Activated naive CD8-positive, alpha-beta T cell treated with anti-CD3 and anti-CD28 coated beads, Interleukin-2, amount 10 ng/mL, durations not matched to agents 7 days and 5 days (primary cell): ENCODE measurements at regions not wholly inside any gene's neighbourhood (a gene's known extent, or its start where the extent isn't known, plus 50 kb on each side); places are given as distances from the start of the nearest gene placed in this dataset.

Source experiments
- ATAC-seq: fragments of 150-1000 bp; cut with Tn5 transposase; one replicate; pipeline ENCODE4 v1.10.0; 2021; ENCODE audit warnings: low read depth, moderate library complexity
- POLR2A ChIA-PET: fragments of 350-600 bp; sonication (Branson Sonifier 250); formaldehyde crosslinking; loops from one replicate; lab custom pipeline; 2021; ENCODE audit warnings: antibody characterized with exemption; lab: Charles Lee
- DNase-seq: peaks from one replicate; pipeline ENCODE4 v3.0.0; 2021
- H3K27ac Mint-ChIP-seq: one replicate; pipeline ENCODE4 v1.8.0; 2022; ENCODE audit warnings: mild to moderate bottlenecking, mixed read lengths
- H3K27me3 Mint-ChIP-seq: one replicate; pipeline ENCODE4 v1.8.0; 2022; ENCODE audit warnings: mild to moderate bottlenecking, moderate library complexity, mixed read lengths
- H3K36me3 Mint-ChIP-seq: one replicate; pipeline ENCODE4 v1.8.0; 2021; ENCODE audit warnings: mild to moderate bottlenecking, mixed read lengths
- H3K4me1 Mint-ChIP-seq: one replicate; pipeline ENCODE4 v1.8.0; 2021; ENCODE audit warnings: mixed read lengths
- H3K4me3 Mint-ChIP-seq: one replicate; pipeline ENCODE4 v1.8.0; 2022; ENCODE audit warnings: mild to moderate bottlenecking, moderate library complexity, mixed read lengths
- H3K9me3 Mint-ChIP-seq: one replicate; pipeline ENCODE4 v1.8.0; 2021; ENCODE audit warnings: mixed read lengths

- H3K4me1 Mint-ChIP-seq, result no peaks in the 10 kb centered on the region
- no peaks in the 10 kb centered on the region for H3K36me3 Mint-ChIP-seq
- POLR2A ChIA-PET, result no interaction called here
- no peak overlapping the region for H3K27ac Mint-ChIP-seq
- H3K27me3 Mint-ChIP-seq, result no peaks in the 10 kb centered on the region
- ATAC-seq, result no peak
- no peaks in the 10 kb centered on the region for H3K9me3 Mint-ChIP-seq
- H3K4me3 Mint-ChIP-seq, result no peak overlapping the region
- DNase-seq, result no peak
Measured at GRCh38 chr1:80891871-80892270, 908.9 kb upstream of the ADGRL2 start.

DNA sequence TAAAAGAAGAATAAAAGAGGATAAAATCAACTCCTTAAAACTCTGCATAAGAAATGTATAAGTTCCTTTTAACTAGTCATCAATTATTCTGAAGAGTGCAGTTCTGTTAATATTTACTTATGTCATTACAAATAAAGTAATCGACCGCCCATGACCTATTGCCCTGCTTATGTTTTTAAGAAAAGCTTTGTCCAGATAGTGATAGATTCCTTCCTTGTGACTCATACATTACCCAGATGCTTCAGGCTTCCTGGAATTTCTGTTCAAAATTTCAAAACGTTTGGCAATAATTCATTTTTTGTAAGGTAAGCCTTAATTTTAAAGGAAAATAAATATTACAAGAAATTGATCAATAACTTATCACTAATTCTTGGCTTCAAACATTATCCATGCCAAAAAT lies 918.2 kb upstream of the ADGRL2 start:
- no peaks in the 10 kb centered on the region for H3K4me1 Mint-ChIP-seq
- DNase-seq (no peak), ATAC-seq (no peak)

DNA sequence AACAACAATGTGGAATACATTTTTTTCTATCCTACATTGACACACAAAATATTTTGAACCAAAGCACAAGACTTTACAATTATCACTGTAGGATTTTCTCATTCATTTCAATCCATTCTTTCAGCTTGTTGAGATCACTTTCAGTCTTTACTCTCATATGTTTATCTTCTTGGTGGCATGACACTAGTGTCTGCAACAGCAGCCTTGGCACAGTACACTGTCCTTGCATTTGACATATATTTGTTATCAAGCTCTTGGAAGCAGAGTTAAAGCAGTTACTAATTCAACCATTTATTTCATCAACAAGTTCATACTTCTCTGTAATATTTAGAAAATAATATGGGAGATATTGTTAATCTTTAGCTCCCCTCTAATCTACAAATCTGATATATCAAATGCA lies 922.4 kb upstream of the ADGRL2 start:
- Mint-ChIP-seq H3K4me3 (no peak overlapping the region), H3K4me1 (no peaks in the 10 kb centered on the region), H3K36me3 (no peaks in the 10 kb centered on the region), H3K27me3 (no peaks in the 10 kb centered on the region), H3K9me3 (peaks cover 1% of the 10 kb centered on the region), H3K27ac (no peak overlapping the region)
- ATAC-seq, result no peak
- DNase-seq, result no peak
- POLR2A ChIA-PET, result no interaction called here

More for the DNA sequence above, 918.2 kb upstream of the ADGRL2 start:
- no peak overlapping the region for H3K4me3 Mint-ChIP-seq
- H3K27ac Mint-ChIP-seq, result no peak overlapping the region
- no peaks in the 10 kb centered on the region for H3K36me3 Mint-ChIP-seq
- no peaks in the 10 kb centered on the region for H3K27me3 Mint-ChIP-seq
- POLR2A ChIA-PET, result no interaction called here
- peaks cover 1% of the 10 kb centered on the region for H3K9me3 Mint-ChIP-seq

DNA sequence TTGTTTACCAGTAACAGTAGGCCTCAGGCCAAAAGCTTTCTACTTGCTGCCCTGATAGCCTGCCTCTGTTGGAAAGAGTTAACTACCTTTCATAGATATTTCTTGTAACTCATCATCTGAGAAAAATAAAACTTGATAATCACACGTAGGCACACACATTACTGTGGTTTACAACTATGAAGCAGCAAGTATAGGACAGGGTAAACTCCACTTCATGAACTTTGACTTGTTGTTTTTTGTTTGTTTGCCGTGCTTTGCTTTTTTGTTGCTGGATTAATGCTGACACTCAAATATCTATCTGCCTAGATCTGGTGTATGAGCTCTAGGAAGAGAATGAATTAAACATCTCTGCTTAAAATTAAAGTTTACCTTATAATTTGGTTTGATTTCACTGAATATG lies 924.7 kb upstream of the ADGRL2 start:
- DNase-seq (no peak), ATAC-seq (no peak)
- Mint-ChIP-seq H3K27ac (no peak overlapping the region), H3K4me3 (no peak overlapping the region), H3K4me1 (no peaks in the 10 kb centered on the region), H3K27me3 (no peaks in the 10 kb centered on the region), H3K9me3 (peaks cover 1% of the 10 kb centered on the region), H3K36me3 (no peaks in the 10 kb centered on the region)
- POLR2A ChIA-PET, result no interaction called here

DNA sequence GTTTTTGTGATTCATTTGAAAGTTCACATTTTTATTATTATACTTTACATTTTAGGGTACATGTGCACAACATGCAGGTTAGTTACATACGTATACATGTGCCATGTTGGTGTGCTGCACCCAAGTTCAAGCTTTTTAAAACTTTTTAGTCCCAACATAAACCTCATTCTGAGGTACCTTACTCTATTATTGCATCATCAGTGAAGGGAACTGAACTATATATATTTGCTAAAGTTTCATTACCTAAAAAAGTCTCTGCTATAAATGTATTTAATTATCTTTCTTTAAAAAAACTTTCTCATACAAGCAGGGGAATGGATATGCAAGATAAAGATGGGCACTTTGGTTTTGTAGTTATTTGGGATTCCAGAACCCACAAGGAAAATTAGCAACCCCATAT lies 931.4 kb upstream of the ADGRL2 start:
- POLR2A ChIA-PET, result no interaction called here
- ATAC-seq, result no peak

DNA sequence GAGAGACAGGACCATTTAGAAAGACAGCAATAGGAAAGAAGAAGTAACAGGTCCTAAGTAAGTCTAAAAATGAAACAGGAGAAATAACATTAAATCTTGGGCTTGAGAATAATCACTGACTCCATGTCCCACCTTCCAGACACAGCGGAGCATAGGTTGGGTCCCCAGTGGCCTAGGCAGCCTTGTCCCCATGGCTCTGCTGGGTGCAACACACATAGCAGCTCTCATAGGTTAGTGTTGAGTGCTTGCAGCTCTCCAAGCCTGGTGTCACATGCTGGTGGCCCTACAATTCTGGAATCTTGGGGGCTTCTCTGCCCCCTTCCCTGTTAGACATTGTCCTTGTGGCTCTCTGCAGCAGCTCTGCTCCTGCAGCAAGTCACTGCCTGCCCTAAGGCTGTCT lies 952.8 kb upstream of the ADGRL2 start:
- no peaks in the 10 kb centered on the region for H3K4me1 Mint-ChIP-seq
- H3K36me3 Mint-ChIP-seq, result no peaks in the 10 kb centered on the region
- DNase-seq (no peak), ATAC-seq (no peak)
- H3K27ac Mint-ChIP-seq, result no peak overlapping the region
- H3K27me3 Mint-ChIP-seq, result no peaks in the 10 kb centered on the region
- POLR2A ChIA-PET, result no interaction called here
- peaks cover 11% of the 10 kb centered on the region for H3K9me3 Mint-ChIP-seq
- no peak overlapping the region for H3K4me3 Mint-ChIP-seq

More for the DNA sequence above, 931.4 kb upstream of the ADGRL2 start:
- no peak overlapping the region for H3K27ac Mint-ChIP-seq
- no peaks in the 10 kb centered on the region for H3K36me3 Mint-ChIP-seq
- H3K4me1 Mint-ChIP-seq, result no peaks in the 10 kb centered on the region
- no peaks in the 10 kb centered on the region for H3K27me3 Mint-ChIP-seq
- peaks cover 2% of the 10 kb centered on the region for H3K9me3 Mint-ChIP-seq
- no peak overlapping the region for H3K4me3 Mint-ChIP-seq
- DNase-seq, result no peak

GRCh38 chr1:80846966-80847365 lies 953.8 kb upstream of the ADGRL2 start:
- Mint-ChIP-seq H3K27me3 (no peaks in the 10 kb centered on the region), H3K4me3 (no peak overlapping the region), H3K4me1 (no peaks in the 10 kb centered on the region), H3K9me3 (peaks cover 11% of the 10 kb centered on the region), H3K36me3 (no peaks in the 10 kb centered on the region), H3K27ac (no peak overlapping the region)
- POLR2A ChIA-PET, result no interaction called here
- ATAC-seq (no peak), DNase-seq (no peak)

GRCh38 chr1:80842796-80843195 lies 957.9 kb upstream of the ADGRL2 start:
- peaks cover 21% of the 10 kb centered on the region for H3K9me3 Mint-ChIP-seq
- no peak for ATAC-seq
- no peak overlapping the region for H3K27ac Mint-ChIP-seq
- H3K4me1 Mint-ChIP-seq, result no peaks in the 10 kb centered on the region
- H3K36me3 Mint-ChIP-seq, result no peaks in the 10 kb centered on the region
- H3K4me3 Mint-ChIP-seq, result no peak overlapping the region
- DNase-seq, result no peak
- no peaks in the 10 kb centered on the region for H3K27me3 Mint-ChIP-seq
- POLR2A ChIA-PET, result no interaction called here

DNA sequence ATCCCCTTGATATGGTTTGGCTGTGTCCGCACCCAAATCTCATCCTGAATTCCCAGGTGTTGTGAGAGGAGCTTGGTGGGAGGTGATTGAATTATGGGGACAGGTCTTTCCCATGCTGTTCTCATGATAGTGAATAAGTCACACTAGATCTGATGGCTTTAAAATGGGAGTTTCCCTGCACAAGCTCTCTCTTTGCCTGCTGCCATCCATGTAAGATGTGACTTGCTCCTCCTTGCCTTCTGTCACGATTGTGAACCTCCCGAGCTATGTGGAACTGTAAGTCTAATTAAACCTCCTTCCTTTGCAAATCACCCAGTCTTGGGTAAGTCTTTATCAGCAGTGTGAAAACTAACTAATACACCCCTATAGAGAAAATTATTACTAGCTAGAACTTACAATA lies 959.5 kb upstream of the ADGRL2 start:
- H3K4me3 Mint-ChIP-seq, result no peak overlapping the region
- no peaks in the 10 kb centered on the region for H3K27me3 Mint-ChIP-seq
- no peak for ATAC-seq
- POLR2A ChIA-PET, result no interaction called here
- H3K36me3 Mint-ChIP-seq, result no peaks in the 10 kb centered on the region
- no peak overlapping the region for H3K27ac Mint-ChIP-seq
- no peaks in the 10 kb centered on the region for H3K4me1 Mint-ChIP-seq
- no peak for DNase-seq
- H3K9me3 Mint-ChIP-seq, result peaks cover 19% of the 10 kb centered on the region

DNA sequence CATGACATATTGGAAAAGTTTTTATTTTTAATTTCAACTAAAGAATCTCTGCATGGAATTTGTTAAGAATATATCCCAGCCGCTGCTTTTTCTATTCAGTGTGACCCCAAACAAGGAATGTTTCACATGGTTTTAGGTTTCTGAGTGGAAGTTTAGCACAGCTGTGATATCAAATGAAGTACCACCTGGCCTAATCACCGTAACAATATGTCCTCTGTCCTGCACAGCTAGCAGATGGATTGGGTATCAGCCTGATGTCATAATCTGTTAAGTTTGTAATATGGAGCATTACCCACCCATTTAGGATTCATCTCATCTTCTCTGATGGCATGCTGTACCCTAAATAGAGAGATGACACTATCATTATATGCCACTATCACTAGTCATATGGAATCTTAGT lies 963.7 kb upstream of the ADGRL2 start:
- Mint-ChIP-seq H3K4me1 (no peaks in the 10 kb centered on the region), H3K27me3 (no peaks in the 10 kb centered on the region), H3K36me3 (no peaks in the 10 kb centered on the region), H3K27ac (no peak overlapping the region), H3K9me3 (peaks cover 12% of the 10 kb centered on the region), H3K4me3 (no peak overlapping the region)
- ATAC-seq (no peak), DNase-seq (no peak)
- POLR2A ChIA-PET, result no interaction called here

DNA sequence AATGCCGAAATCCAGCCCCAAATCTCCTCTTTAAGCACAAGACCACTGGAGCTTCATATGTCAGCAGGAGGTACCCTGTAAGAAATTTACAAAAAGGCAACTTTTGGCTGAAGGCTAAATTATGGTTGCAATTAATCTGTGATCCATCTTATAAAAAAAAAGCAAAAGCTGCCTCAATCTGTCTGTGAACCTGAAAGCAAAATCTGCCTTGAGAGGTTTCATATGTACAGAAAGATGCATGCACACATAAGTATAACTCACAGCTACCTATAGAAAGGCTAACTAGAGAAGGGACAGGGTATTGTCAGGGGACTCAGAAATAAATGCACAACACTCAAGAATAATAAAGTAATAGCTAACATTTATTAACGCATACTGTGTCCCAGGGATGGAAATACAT lies 964.2 kb upstream of the ADGRL2 start:
- DNase-seq (no peak), ATAC-seq (no peak)
- Mint-ChIP-seq H3K4me1 (no peaks in the 10 kb centered on the region), H3K36me3 (no peaks in the 10 kb centered on the region), H3K27me3 (no peaks in the 10 kb centered on the region), H3K4me3 (no peak overlapping the region), H3K27ac (no peak overlapping the region), H3K9me3 (peaks cover 9% of the 10 kb centered on the region)
- POLR2A ChIA-PET, result no interaction called here

DNA sequence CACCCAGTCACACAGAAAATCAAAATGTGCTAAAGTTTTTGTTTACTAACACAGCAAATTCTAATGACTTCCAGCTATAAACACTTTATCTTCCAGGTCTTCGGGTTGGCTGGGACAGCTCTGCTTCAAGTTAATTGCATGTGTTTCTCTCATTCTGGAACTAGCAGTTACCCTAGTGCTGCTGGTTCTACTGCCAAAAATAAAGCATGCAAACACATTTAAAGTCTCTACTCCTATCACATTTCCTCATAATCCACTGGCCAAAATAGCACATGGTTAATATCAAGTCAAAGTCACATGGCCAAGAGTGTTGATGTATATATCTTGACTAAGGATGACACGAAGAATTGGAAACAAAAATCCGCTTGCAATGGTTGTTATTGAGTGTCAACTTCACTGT lies 973.1 kb upstream of the ADGRL2 start:
- Mint-ChIP-seq H3K4me1 (no peaks in the 10 kb centered on the region), H3K4me3 (no peak overlapping the region), H3K9me3 (no peaks in the 10 kb centered on the region), H3K36me3 (no peaks in the 10 kb centered on the region), H3K27me3 (no peaks in the 10 kb centered on the region), H3K27ac (no peak overlapping the region)
- POLR2A ChIA-PET, result no interaction called here
- DNase-seq, result no peak
- no peak for ATAC-seq

DNA sequence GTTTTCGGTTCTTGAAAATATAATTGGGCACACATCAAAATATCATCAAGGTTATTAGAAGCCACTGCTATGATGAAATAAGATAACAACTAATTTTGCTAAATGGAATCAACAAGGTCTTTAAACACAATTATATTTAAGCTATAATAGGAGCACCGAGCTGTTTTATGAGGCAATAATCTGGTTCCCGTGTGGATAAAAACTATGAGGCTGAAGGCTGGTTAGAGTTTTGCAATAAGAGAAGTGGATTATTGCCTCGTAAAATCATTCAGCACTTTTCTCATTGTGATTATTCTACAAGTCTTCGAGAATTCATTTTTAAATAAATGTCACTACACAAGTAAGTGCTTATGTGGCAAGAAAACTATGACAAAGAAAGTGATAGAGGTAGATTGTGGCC lies 975.7 kb upstream of the ADGRL2 start:
- Mint-ChIP-seq H3K27ac (no peak overlapping the region), H3K36me3 (no peaks in the 10 kb centered on the region), H3K27me3 (no peaks in the 10 kb centered on the region), H3K9me3 (no peaks in the 10 kb centered on the region), H3K4me1 (no peaks in the 10 kb centered on the region), H3K4me3 (no peak overlapping the region)
- DNase-seq, result no peak
- ATAC-seq, result no peak
- POLR2A ChIA-PET, result no interaction called here

- ATAC-seq (no peak), DNase-seq (no peak)
- Mint-ChIP-seq H3K27me3 (no peaks in the 10 kb centered on the region), H3K4me3 (no peak overlapping the region), H3K9me3 (peaks cover 2% of the 10 kb centered on the region), H3K27ac (no peak overlapping the region), H3K4me1 (no peaks in the 10 kb centered on the region), H3K36me3 (no peaks in the 10 kb centered on the region)
- POLR2A ChIA-PET, result no interaction called here
Measured at GRCh38 chr1:80818211-80818610, 982.5 kb upstream of the ADGRL2 start.

DNA sequence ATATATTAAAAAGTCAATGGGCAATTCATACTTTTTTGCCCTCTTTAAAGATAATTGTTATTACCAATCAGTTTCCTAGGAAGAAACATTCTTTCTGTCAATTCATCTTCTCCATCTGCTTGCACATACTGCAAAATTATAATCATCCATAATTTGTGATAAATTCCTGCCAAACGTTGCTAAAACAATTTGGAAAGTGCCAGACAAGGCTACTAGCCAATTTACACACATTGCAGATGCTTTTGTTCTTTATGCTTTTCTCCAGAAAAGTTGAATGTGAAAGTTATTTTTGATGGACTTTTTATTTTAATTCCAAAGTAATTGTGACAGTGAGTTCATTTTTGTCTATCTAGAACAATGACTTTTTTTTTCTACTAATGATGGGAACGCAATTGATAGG lies 992.8 kb upstream of the ADGRL2 start:
- Mint-ChIP-seq H3K4me1 (no peaks in the 10 kb centered on the region), H3K36me3 (no peaks in the 10 kb centered on the region)
- ATAC-seq, result no peak

More for the DNA sequence above, 992.8 kb upstream of the ADGRL2 start:
- Mint-ChIP-seq H3K27ac (no peak overlapping the region), H3K27me3 (no peaks in the 10 kb centered on the region), H3K4me3 (no peak overlapping the region), H3K9me3 (peaks cover 7% of the 10 kb centered on the region)
- DNase-seq, result no peak
- POLR2A ChIA-PET, result no interaction called here
